ENCODE measurements at regions not wholly inside any gene's neighbourhood (a gene's known extent, or its start where the extent isn't known, plus 50 kb on each side); places are given as distances from the start of the nearest gene placed in this dataset.
"Not testable (repeated sequence)": the region's sequence is repeated elsewhere in the genome, so short reads cannot be mapped to it uniquely, and the experiment has no call there.

DNA sequence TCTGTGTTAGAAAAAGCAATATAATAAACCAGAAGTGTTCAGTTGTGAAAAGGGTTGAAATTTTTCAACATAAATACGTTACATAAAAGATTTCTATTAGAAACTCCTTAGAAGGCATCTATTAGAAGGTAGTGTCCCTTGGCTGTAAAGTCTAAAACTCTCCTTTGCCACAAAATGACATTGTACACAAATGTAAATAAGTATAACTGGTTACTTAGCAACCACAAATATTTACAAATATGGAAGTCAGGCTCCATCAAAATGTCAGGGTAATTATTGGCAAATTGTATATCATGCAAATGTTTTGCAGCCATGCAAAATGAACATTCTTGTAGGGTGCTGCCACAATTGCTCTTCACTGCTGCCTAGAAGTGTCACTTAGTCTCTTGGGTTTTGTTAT lies 419.1 kb upstream of the CDIN1 start:
- Histone ChIP-seq H3K4me1 (ENCODE audit: control insufficient read depth, insufficient read depth, low read length) (no peaks in the 10 kb centered on the region), H3K4me3 (ENCODE audit: low read depth, low read length) (no peak overlapping the region), H3K27ac (ENCODE audit: extremely low read depth, low read depth, low read length) (no peak overlapping the region), H3K36me3 (ENCODE audit: control insufficient read depth in 2 of 2, insufficient read depth in 1 of 2, low read length in 2 of 2) (no peaks in the 10 kb centered on the region), H3K9me3 (ENCODE audit: control insufficient read depth, insufficient read depth, low read depth, low read length) (no peaks in the 10 kb centered on the region)
- POLR2A ChIA-PET: no interaction called here
- CTCF ChIA-PET: no interaction called here
- TF ChIP-seq HOXA7 (CRISPR knock-in tag; IDR thresholded peaks at IDR 0.05; ENCODE audit: borderline replicate concordance): no peak
- TF ChIP-seq ZNF391 (tag by site-specific recombination; IDR thresholded peaks at IDR 0.05; ENCODE audit: borderline replicate concordance, low read depth): no peak
- no peak for TF ChIP-seq WT1 (tag by site-specific recombination; IDR thresholded peaks at IDR 0.05)
- no peak for TF ChIP-seq OSR2 (tag by site-specific recombination; IDR thresholded peaks at IDR 0.05)
- no peak for TF ChIP-seq ZNF624 (tag by site-specific recombination; IDR thresholded peaks at IDR 0.05)
- TF ChIP-seq KLF16 (tag by site-specific recombination; IDR thresholded peaks at IDR 0.05): no peak
- TF ChIP-seq IKZF3 (tag by site-specific recombination; IDR thresholded peaks at IDR 0.05): no peak
- TF ChIP-seq ZNF449 (tag by site-specific recombination; IDR thresholded peaks at IDR 0.05): no peak
- no peak for TF ChIP-seq SCRT2 (tag by site-specific recombination; IDR thresholded peaks at IDR 0.05)

DNA sequence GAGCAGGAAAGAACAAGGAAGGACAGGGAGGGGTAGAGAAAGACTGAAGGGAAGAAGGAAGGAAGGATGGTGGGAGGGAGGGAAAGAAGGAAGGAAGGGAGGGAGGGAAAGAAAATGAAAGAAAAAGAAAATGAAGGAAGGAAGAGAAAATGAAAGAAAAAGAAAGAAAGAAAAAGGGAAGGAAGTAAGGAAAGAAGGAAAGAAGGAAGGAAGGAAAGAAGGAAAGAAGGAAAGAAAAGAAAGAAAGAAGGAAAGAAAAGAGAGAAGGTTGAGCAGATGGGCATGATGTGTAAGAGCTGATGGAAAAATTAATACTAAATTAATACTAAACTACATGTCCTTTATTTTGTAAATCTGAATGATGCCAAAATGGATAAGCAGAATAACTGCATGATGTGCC lies 418.3 kb upstream of the CDIN1 start:
- H3K27ac ChIP-seq (ENCODE audit: extremely low read depth, low read depth, low read length): no peak overlapping the region
- no peaks in the 10 kb centered on the region for H3K4me1 ChIP-seq (ENCODE audit: control insufficient read depth, insufficient read depth, low read length)
- TF ChIP-seq ZNF37A (tag by site-specific recombination; IDR thresholded peaks at IDR 0.05) (no peak), ZNF510 (tag by site-specific recombination; IDR thresholded peaks at IDR 0.05; ENCODE audit: insufficient replicate concordance) (no peak), ZNF366 (tag by site-specific recombination; conservative IDR thresholded peaks at IDR 0.05) (peak; percentile 78), ZNF350 (tag by site-specific recombination; IDR thresholded peaks at IDR 0.05) (no peak)
- CTCF ChIA-PET: no interaction called here
- POLR2A ChIA-PET: no interaction called here
- no peak overlapping the region for H3K4me3 ChIP-seq (ENCODE audit: low read depth, low read length)
- H3K36me3 ChIP-seq (ENCODE audit: control insufficient read depth in 2 of 2, insufficient read depth in 1 of 2, low read length in 2 of 2): no peaks in the 10 kb centered on the region
- H3K9me3 ChIP-seq (ENCODE audit: control insufficient read depth, insufficient read depth, low read depth, low read length): no peaks in the 10 kb centered on the region

DNA sequence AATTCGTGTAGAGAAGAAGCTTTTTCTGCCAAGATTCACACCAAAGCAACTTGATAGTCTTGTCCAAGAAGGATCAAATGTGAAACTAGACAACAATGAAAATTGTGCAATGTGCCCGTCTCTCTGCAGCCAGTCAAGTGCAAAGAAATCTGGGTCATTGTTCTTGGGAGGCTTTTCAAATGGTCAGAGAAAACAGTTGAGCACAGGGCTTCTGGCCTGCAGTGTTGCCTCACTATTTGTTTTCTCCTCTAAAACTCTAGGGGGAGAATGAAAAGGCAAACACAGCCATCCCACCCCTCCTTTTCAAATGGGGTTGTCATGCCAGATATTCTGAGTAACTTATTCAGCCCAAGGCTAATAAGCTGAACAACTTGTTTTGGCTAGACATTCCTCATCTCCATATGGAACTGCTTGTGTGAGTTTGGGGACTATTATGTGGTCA lies 417.6 kb upstream of the CDIN1 start:
- no peaks in the 10 kb centered on the region for H3K9me3 ChIP-seq (ENCODE audit: control insufficient read depth, insufficient read depth, low read depth, low read length)
- no peak overlapping the region for H3K27ac ChIP-seq (ENCODE audit: extremely low read depth, low read depth, low read length)
- POLR2A ChIA-PET: no interaction called here
- H3K4me3 ChIP-seq (ENCODE audit: low read depth, low read length): no peak overlapping the region
- H3K36me3 ChIP-seq (ENCODE audit: control insufficient read depth in 2 of 2, insufficient read depth in 1 of 2, low read length in 2 of 2): no peaks in the 10 kb centered on the region
- CTCF ChIA-PET: no interaction called here
- TF ChIP-seq ZNF785 (tag by site-specific recombination; IDR thresholded peaks at IDR 0.05) (no peak), ZNF777 (tag by site-specific recombination; IDR thresholded peaks at IDR 0.05; ENCODE audit: borderline replicate concordance) (no peak), ZNF423 (tag by site-specific recombination; IDR thresholded peaks at IDR 0.05) (no peak), ZNF16 (tag by site-specific recombination; IDR thresholded peaks at IDR 0.05; ENCODE audit: low read depth) (no peak), ZNF585B (tag by site-specific recombination; IDR thresholded peaks at IDR 0.05) (no peak), ZNF596 (tag by site-specific recombination; IDR thresholded peaks at IDR 0.05) (no peak), ZNF350 (tag by site-specific recombination; IDR thresholded peaks at IDR 0.05) (no peak)
- TF ChIP-seq, protein P1, sequence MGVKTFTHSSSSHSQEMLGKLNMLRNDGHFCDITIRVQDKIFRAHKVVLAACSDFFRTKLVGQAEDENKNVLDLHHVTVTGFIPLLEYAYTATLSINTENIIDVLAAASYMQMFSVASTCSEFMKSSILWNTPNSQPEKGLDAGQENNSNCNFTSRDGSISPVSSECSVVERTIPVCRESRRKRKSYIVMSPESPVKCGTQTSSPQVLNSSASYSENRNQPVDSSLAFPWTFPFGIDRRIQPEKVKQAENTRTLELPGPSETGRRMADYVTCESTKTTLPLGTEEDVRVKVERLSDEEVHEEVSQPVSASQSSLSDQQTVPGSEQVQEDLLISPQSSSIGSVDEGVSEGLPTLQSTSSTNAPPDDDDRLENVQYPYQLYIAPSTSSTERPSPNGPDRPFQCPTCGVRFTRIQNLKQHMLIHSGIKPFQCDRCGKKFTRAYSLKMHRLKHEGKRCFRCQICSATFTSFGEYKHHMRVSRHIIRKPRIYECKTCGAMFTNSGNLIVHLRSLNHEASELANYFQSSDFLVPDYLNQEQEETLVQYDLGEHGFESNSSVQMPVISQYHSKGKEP (tag by site-specific recombination; IDR thresholded peaks at IDR 0.05): no peak
- TF ChIP-seq, protein P2, sequence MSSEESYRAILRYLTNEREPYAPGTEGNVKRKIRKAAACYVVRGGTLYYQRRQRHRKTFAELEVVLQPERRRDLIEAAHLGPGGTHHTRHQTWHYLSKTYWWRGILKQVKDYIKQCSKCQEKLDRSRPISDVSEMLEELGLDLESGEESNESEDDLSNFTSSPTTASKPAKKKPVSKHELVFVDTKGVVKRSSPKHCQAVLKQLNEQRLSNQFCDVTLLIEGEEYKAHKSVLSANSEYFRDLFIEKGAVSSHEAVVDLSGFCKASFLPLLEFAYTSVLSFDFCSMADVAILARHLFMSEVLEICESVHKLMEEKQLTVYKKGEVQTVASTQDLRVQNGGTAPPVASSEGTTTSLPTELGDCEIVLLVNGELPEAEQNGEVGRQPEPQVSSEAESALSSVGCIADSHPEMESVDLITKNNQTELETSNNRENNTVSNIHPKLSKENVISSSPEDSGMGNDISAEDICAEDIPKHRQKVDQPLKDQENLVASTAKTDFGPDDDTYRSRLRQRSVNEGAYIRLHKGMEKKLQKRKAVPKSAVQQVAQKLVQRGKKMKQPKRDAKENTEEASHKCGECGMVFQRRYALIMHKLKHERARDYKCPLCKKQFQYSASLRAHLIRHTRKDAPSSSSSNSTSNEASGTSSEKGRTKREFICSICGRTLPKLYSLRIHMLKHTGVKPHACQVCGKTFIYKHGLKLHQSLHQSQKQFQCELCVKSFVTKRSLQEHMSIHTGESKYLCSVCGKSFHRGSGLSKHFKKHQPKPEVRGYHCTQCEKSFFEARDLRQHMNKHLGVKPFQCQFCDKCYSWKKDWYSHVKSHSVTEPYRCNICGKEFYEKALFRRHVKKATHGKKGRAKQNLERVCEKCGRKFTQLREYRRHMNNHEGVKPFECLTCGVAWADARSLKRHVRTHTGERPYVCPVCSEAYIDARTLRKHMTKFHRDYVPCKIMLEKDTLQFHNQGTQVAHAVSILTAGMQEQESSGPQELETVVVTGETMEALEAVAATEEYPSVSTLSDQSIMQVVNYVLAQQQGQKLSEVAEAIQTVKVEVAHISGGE (tag by site-specific recombination; conservative IDR thresholded peaks at IDR 0.05; ENCODE audit: low read depth): no peak
- no peaks in the 10 kb centered on the region for H3K4me1 ChIP-seq (ENCODE audit: control insufficient read depth, insufficient read depth, low read length)

GRCh38 chr15:36163983-36164382 lies 415.4 kb upstream of the CDIN1 start:
- CTCF ChIA-PET; H3K27ac ChIP-seq (ENCODE audit: extremely low read depth, low read depth, low read length); H3K36me3 ChIP-seq (ENCODE audit: control insufficient read depth in 2 of 2, insufficient read depth in 1 of 2, low read length in 2 of 2); H3K4me1 ChIP-seq (ENCODE audit: control insufficient read depth, insufficient read depth, low read length); H3K4me3 ChIP-seq (ENCODE audit: low read depth, low read length); POLR2A ChIA-PET; H3K9me3 ChIP-seq (ENCODE audit: control insufficient read depth, insufficient read depth, low read depth, low read length): not testable (repeated sequence)

Data from HEK293 (cell line).